ENCODE measurements at regions not wholly inside any gene's neighbourhood (a gene's known extent, or its start where the extent isn't known, plus 50 kb on each side); places are given as distances from the start of the nearest gene placed in this dataset.

- DNase-seq = no peak
These were observed 253.0 kb upstream of the ADAMTS9 start for GRCh38 chr3:64940596-64941348.

- DNase-seq = no peak
These were observed 252.1 kb upstream of the ADAMTS9 start for GRCh38 chr3:64939747-64940450.

GRCh38 chr3:64939309-64939708, 251.5 kb upstream of the ADAMTS9 start:
- DNase-seq = no peak

GRCh38 chr3:64936556-64936955, 248.8 kb upstream of the ADAMTS9 start:
- no peak for DNase-seq

- DNase-seq = no peak
These were observed 248.2 kb upstream of the ADAMTS9 start for GRCh38 chr3:64935971-64936370.

- no peak for DNase-seq
These were observed 245.0 kb upstream of the ADAMTS9 start for GRCh38 chr3:64932666-64933342.

GRCh38 chr3:64932016-64932518, 244.3 kb upstream of the ADAMTS9 start:
- DNase-seq = no peak

- DNase-seq = no peak
These were observed 243.1 kb upstream of the ADAMTS9 start for GRCh38 chr3:64930891-64931290.

GRCh38 chr3:64928683-64929082, 240.9 kb upstream of the ADAMTS9 start:
- no peak for DNase-seq

GRCh38 chr3:64927689-64928088, 239.9 kb upstream of the ADAMTS9 start:
- DNase-seq = no peak

GRCh38 chr3:64925575-64925974, 237.8 kb upstream of the ADAMTS9 start:
- no peak for DNase-seq

GRCh38 chr3:64924961-64925360, 237.2 kb upstream of the ADAMTS9 start:
- DNase-seq = no peak

GRCh38 chr3:64922213-64922612, 234.4 kb upstream of the ADAMTS9 start:
- no peak for DNase-seq

- DNase-seq = no peak
These were observed 233.7 kb upstream of the ADAMTS9 start for GRCh38 chr3:64921281-64922065.

- DNase-seq = no peak
These were observed 232.1 kb upstream of the ADAMTS9 start for GRCh38 chr3:64919934-64920333.

GRCh38 chr3:64918989-64919388, 231.2 kb upstream of the ADAMTS9 start:
- no peak for DNase-seq

- no peak for DNase-seq
These were observed 230.2 kb upstream of the ADAMTS9 start for GRCh38 chr3:64917914-64918453.

- no peak for DNase-seq
These were observed 229.1 kb upstream of the ADAMTS9 start for GRCh38 chr3:64916937-64917336.

- DNase-seq = no peak
These were observed 228.5 kb upstream of the ADAMTS9 start for GRCh38 chr3:64916192-64916798.

GRCh38 chr3:64915778-64916177, 228.0 kb upstream of the ADAMTS9 start:
- no peak for DNase-seq

- no peak for DNase-seq
These were observed 225.7 kb upstream of the ADAMTS9 start for GRCh38 chr3:64913515-64913914.

- DNase-seq = no peak
These were observed 223.3 kb upstream of the ADAMTS9 start for GRCh38 chr3:64911138-64911537.

All from C1 segment of cervical spinal cord (tissue), 14 donors.